ENCODE measurements at regions not wholly inside any gene's neighbourhood (a gene's known extent, or its start where the extent isn't known, plus 50 kb on each side); places are given as distances from the start of the nearest gene placed in this dataset.

DNA sequence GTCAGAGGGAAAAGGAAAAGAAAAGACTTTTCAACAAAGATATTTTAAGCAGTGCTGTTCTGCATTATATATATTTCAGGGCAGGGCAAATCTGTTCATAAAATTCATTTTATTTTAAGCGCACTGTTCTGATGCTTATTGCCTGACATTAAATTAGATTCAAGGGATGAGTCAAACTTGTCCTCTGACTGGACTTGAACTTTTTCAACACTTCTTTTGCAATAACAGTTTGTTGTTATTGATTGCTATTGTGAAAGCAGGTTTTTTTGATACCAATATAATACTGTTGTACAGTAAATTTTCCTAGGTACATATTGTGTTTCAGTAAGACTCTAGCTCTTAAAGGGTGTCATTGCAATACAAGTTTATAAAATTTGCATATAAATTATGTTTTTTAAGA is 481.3 kb downstream of the NAF1 start:
- no peak for TF ChIP-seq POLR2AphosphoS5 (IDR thresholded peaks at IDR 0.05; ENCODE audit: insufficient read depth in 1 of 2, low read depth in 1 of 2)
- TF ChIP-seq, protein P1, sequence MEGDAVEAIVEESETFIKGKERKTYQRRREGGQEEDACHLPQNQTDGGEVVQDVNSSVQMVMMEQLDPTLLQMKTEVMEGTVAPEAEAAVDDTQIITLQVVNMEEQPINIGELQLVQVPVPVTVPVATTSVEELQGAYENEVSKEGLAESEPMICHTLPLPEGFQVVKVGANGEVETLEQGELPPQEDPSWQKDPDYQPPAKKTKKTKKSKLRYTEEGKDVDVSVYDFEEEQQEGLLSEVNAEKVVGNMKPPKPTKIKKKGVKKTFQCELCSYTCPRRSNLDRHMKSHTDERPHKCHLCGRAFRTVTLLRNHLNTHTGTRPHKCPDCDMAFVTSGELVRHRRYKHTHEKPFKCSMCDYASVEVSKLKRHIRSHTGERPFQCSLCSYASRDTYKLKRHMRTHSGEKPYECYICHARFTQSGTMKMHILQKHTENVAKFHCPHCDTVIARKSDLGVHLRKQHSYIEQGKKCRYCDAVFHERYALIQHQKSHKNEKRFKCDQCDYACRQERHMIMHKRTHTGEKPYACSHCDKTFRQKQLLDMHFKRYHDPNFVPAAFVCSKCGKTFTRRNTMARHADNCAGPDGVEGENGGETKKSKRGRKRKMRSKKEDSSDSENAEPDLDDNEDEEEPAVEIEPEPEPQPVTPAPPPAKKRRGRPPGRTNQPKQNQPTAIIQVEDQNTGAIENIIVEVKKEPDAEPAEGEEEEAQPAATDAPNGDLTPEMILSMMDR (IDR thresholded peaks at IDR 0.05), result no peak
- TF ChIP-seq POLR2A (IDR thresholded peaks at IDR 0.05), result no peak

Measured in vagina (tissue), 2 donors.